GM12874 (cell line): ENCODE measurements at regions not wholly inside any gene's neighbourhood (a gene's known extent, or its start where the extent isn't known, plus 50 kb on each side); places are given as distances from the start of the nearest gene placed in this dataset.

ENCODE experiments used
- CTCF ChIP-seq: IDR thresholded peaks from 2 replicates; pipeline ENCODE4 v1.5.1; 2011; ENCODE audit warnings: low read depth, mild to moderate bottlenecking, control low read depth, low read length, moderate library complexity; ENCODE audit not compliant: insufficient read depth

GRCh38 chr13:33730147-33730546, 87.8 kb upstream of the RFC3 start:
- TF ChIP-seq CTCF = no peak

- TF ChIP-seq CTCF = no peak
These were observed 87.3 kb upstream of the RFC3 start for GRCh38 chr13:33730619-33731018.

- no peak for TF ChIP-seq CTCF
These were observed 82.7 kb upstream of the RFC3 start for GRCh38 chr13:33735276-33735675.

- TF ChIP-seq CTCF = no peak
These were observed 78.7 kb upstream of the RFC3 start for GRCh38 chr13:33739254-33739653.

- TF ChIP-seq CTCF = no peak
These were observed 77.8 kb upstream of the RFC3 start for GRCh38 chr13:33740134-33740538.

GRCh38 chr13:33742321-33742720, 75.6 kb upstream of the RFC3 start:
- no peak for TF ChIP-seq CTCF

GRCh38 chr13:33743438-33744368, 74.2 kb upstream of the RFC3 start:
- TF ChIP-seq CTCF = no peak
